Upper lobe of left lung (tissue), 6 donors: ENCODE measurements at regions not wholly inside any gene's neighbourhood (a gene's known extent, or its start where the extent isn't known, plus 50 kb on each side); places are given as distances from the start of the nearest gene placed in this dataset.

Experiments
- ATAC-seq, 2 donors: fragments of 200-7000 bp; cut with Tn5 transposase; one replicate each; pipeline ENCODE4 v1.9.1; 2022; ENCODE audit warnings: mild to moderate bottlenecking in 2 of 2, moderate library complexity in 2 of 2; ENCODE audit not compliant: low FRiP score in 2 of 2
- DNase-seq, 2 donors: peaks; one replicate each; pipeline ENCODE4 v3.0.0-alpha.2; 2019 to 2020
- H3K27ac ChIP-seq, 4 donors: fragments of 200-600 bp; sonication (generic); one replicate each; pipeline ENCODE4 v1.5.1; 2016 to 2019
- H3K27me3 ChIP-seq, 4 donors: fragments of 200-600 bp; sonication (generic); one replicate each; pipeline ENCODE4 v1.5.1; 2017 to 2019
- H3K36me3 ChIP-seq, 4 donors: fragments of 200-600 bp; sonication (generic); one replicate each; pipeline ENCODE4 v1.5.1; 2016 to 2019
- H3K4me1 ChIP-seq, 4 donors: fragments of 200-600 bp; sonication (generic); one replicate each; pipeline ENCODE4 v1.5.1; 2018 to 2019
- H3K4me3 ChIP-seq, 4 donors: fragments of 200-600 bp; sonication (generic); one replicate each; pipeline ENCODE4 v1.5.1; 2017 to 2019; ENCODE audit warnings: mild to moderate bottlenecking in 2 of 4, moderate library complexity in 1 of 4
- H3K9me3 ChIP-seq, 4 donors: fragments of 200-600 bp; sonication (generic); one replicate each; pipeline ENCODE4 v1.5.1; 2018 to 2019
- CTCF ChIP-seq, 6 experiments: fragments of 450-650 bp in 4 of 6; fragments of 200-600 bp in 2 of 6; sonication (generic) in 2 of 6; IDR thresholded peaks; one replicate each; pipeline ENCODE4 v1.5.1; 2016 to 2019; ENCODE audit warnings: antibody characterized with exemption in 6 of 6
- EP300 ChIP-seq, 4 donors: sonication (generic); formaldehyde crosslinking; IDR thresholded peaks; one replicate each; pipeline ENCODE4 v1.5.1; 2017; ENCODE audit warnings: antibody characterized with exemption in 4 of 4, control low read depth in 2 of 4
- POLR2A ChIP-seq, 4 donors: fragments of 450-650 bp; IDR thresholded peaks; one replicate each; pipeline ENCODE4 v1.5.1; 2016 to 2017; ENCODE audit warnings: antibody characterized with exemption in 4 of 4, mild to moderate bottlenecking in 2 of 4
- POLR2AphosphoS5 ChIP-seq, 2 donors: sonication (generic); formaldehyde crosslinking; IDR thresholded peaks; one replicate each; pipeline ENCODE4 v1.5.1; 2017; ENCODE audit warnings: antibody characterized with exemption in 2 of 2
- WGBS, 2 donors: methylation state at CpG; one replicate each; pipeline ENCODE4 v1.1.5; 2017 to 2018; 5-methylcytosine and 5-hydroxymethylcytosine counted together
- donor health status: DM: no; HTN: no; CAD: no; lungs with moderate emphysema.
- donor health status: DM: no; HTN: yes; CAD: no; lungs with severe emphysema.

GRCh38 chr9:29012911-29013310 is 1439.6 kb upstream of the C9orf72 start:
- no peak overlapping the region for H3K4me3 ChIP-seq
- no peak overlapping the region for H3K27ac ChIP-seq
- TF ChIP-seq POLR2A (IDR thresholded peaks at IDR 0.05): no peak
- no peaks in the 10 kb centered on the region for H3K4me1 ChIP-seq
- H3K27me3 ChIP-seq: no peaks in the 10 kb centered on the region
- 92% methylated on average over 2 of the region's 2 CpGs for WGBS, 2 donors
- no peak for DNase-seq
- H3K36me3 ChIP-seq: no peaks in the 10 kb centered on the region
- H3K9me3 ChIP-seq: no peaks in the 10 kb centered on the region
- ATAC-seq: no peak

DNA sequence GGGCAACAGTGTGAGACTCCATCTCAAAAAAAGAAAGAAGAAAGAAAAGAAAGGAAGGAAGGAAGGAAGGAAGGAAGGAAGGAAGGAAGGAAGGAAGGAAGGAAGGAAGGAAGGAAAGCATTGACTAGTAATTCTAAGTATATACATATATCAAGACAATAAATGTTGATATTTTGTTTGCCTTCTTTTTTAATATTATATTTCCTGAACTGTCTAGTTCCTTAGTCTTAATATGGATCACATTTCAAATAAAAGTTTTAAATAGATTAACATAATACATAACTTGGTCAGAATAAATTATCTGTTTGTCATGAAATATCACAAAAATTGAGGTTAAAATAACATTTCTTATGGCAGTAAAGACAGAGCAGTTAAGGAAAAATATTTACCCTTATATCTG is 1448.4 kb upstream of the C9orf72 start:
- Histone ChIP-seq H3K4me3 (no peak overlapping the region), H3K27ac (no peak overlapping the region), H3K36me3 (no peaks in the 10 kb centered on the region), H3K4me1 (no peaks in the 10 kb centered on the region), H3K9me3 (no peaks in the 10 kb centered on the region), H3K27me3 (no peaks in the 10 kb centered on the region)
- no peak for ATAC-seq
- TF ChIP-seq POLR2AphosphoS5 (IDR thresholded peaks at IDR 0.05) (no peak), POLR2A (IDR thresholded peaks at IDR 0.05) (no peak), CTCF (IDR thresholded peaks at IDR 0.05) (no peak), EP300 (IDR thresholded peaks at IDR 0.05) (no peak)
- no peak for DNase-seq

DNA sequence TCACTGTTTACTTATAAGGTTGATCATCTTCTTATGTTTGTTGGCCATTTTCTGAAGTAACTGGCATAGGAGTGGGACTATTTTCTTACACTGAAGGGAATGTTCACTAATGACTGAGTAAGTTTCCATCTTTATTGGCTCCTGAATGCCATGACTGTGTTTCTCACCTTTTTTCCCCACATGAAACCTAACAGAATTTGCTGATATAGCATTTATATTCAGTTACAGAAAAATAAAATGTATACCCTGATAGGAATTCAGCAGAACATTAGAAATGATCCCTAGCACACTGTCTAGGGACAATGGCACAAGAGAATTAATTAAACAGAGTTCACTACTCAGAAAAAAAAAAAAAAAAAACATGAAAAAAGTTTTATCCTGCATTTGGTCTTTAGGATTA is 1465.1 kb upstream of the C9orf72 start:
- H3K9me3 ChIP-seq: no peaks in the 10 kb centered on the region
- ATAC-seq (no peak), DNase-seq (no peak)
- TF ChIP-seq POLR2AphosphoS5 (IDR thresholded peaks at IDR 0.05) (no peak), EP300 (IDR thresholded peaks at IDR 0.05) (no peak), POLR2A (IDR thresholded peaks at IDR 0.05) (no peak), CTCF (IDR thresholded peaks at IDR 0.05) (no peak)
- no peaks in the 10 kb centered on the region for H3K36me3 ChIP-seq
- no peak overlapping the region for H3K4me3 ChIP-seq
- H3K4me1 ChIP-seq: no peaks in the 10 kb centered on the region
- no peaks in the 10 kb centered on the region for H3K27me3 ChIP-seq
- no peak overlapping the region for H3K27ac ChIP-seq

DNA sequence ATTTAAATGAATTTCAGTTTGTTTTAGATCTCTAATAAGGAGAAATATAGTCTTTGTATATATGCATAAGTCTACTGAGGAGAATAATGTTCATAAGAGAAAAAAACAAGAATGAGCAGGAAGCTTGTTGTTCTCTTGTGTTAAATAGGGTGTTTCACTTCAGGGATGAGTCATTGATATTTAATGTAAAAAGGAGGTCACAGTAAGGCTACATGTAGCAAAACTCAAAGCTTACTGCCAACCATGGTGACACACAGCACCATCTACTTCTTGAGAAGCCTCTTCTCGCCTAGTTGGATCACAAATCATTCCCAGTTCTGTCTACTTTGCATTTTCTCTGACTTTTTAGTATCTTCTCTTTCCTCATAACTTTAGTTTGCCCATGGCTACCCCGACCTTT is 1466.0 kb upstream of the C9orf72 start:
- Histone ChIP-seq H3K9me3 (no peaks in the 10 kb centered on the region), H3K4me1 (no peaks in the 10 kb centered on the region), H3K27me3 (no peaks in the 10 kb centered on the region), H3K27ac (no peak overlapping the region), H3K4me3 (no peak overlapping the region), H3K36me3 (no peaks in the 10 kb centered on the region)
- DNase-seq (no peak), ATAC-seq (no peak)
- no peak for TF ChIP-seq POLR2AphosphoS5 (IDR thresholded peaks at IDR 0.05)
- TF ChIP-seq EP300 (IDR thresholded peaks at IDR 0.05): no peak
- TF ChIP-seq CTCF (IDR thresholded peaks at IDR 0.05): no peak
- no peak for TF ChIP-seq POLR2A (IDR thresholded peaks at IDR 0.05)
- WGBS, 2 donors: 61 to 73% methylated on average over 2 of the region's 2 CpGs

DNA sequence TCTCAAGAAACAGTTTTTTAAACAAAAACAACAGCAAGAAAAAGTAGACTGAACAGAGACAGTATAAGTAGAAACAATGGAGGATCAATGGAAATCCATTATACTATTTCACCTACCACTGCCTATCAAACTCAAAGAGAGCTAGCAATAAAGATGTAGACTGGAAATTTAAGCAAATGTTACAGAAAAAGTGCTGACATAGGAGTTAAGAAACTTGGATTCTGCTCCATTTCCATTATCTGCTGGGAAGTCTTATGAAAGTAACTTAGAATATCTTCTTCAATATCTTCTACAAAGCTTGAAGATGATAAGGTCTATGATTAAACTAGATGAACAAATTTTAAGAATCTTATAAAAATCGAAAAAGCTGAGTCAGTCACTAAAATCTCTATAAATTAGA is 1469.8 kb upstream of the C9orf72 start:
- ATAC-seq: no peak
- Histone ChIP-seq H3K9me3 (no peaks in the 10 kb centered on the region), H3K4me3 (no peak overlapping the region), H3K27me3 (no peaks in the 10 kb centered on the region), H3K27ac (no peak overlapping the region), H3K4me1 (no peaks in the 10 kb centered on the region), H3K36me3 (no peaks in the 10 kb centered on the region)
- DNase-seq: no peak
- TF ChIP-seq POLR2AphosphoS5 (IDR thresholded peaks at IDR 0.05) (no peak), CTCF (IDR thresholded peaks at IDR 0.05) (no peak), EP300 (IDR thresholded peaks at IDR 0.05) (no peak), POLR2A (IDR thresholded peaks at IDR 0.05) (no peak)
- 73 to 78% methylated on average over 1 of the region's 1 CpG for WGBS, 2 donors
